H1 (cell line): ENCODE measurements at regions not wholly inside any gene's neighbourhood (a gene's known extent, or its start where the extent isn't known, plus 50 kb on each side); places are given as distances from the start of the nearest gene placed in this dataset.

Experiments used
- CTCF ChIA-PET: fragments of 300-600 bp; sonication (Branson Sonifier 250); formaldehyde crosslinking; loops from one replicate; lab custom pipeline; 2021; ENCODE audit not compliant: partially characterized antibody; lab: Charles Lee
- POLR2A ChIA-PET: fragments of 300-600 bp; sonication (Branson Sonifier 250); formaldehyde crosslinking; loops from one replicate; lab custom pipeline; 2021; ENCODE audit warnings: inconsistent platforms; ENCODE audit not compliant: partially characterized antibody; lab: Charles Lee
- DNase-seq, 2 experiments: peaks; one replicate each; pipeline versions ENCODE4 v3.0.0 to v3.0.0-alpha.2; 2010 to 2022; ENCODE audit warnings: low spot score in 2 of 2, low read depth in 1 of 2, mixed read lengths in 1 of 2
- FAIRE-seq: peaks from 2 replicates; lab custom pipeline; 2011; peaks lifted over from hg19 to GRCh38; lab: Jason Lieb, UNC
- H2AFZ ChIP-seq: 2 replicates; pipeline ENCODE4 v1.8.1; 2012; ENCODE audit warnings: low read length, inconsistent platforms
- H2AK5ac ChIP-seq: 2 replicates; pipeline ENCODE4 v1.6.1; 2013; ENCODE audit warnings: low read depth, low read length
- H2BK120ac ChIP-seq: replicated peaks from 2 replicates; pipeline ENCODE3; 2013; ENCODE audit warnings: low read depth, low read length, inconsistent platforms
- H2BK12ac ChIP-seq: 2 replicates; pipeline ENCODE4 v1.6.1; 2013; ENCODE audit warnings: low read depth, low read length
- H2BK15ac ChIP-seq: 2 replicates; pipeline ENCODE4 v1.6.1; 2013; ENCODE audit warnings: low read length
- H2BK20ac ChIP-seq: 2 replicates; pipeline ENCODE4 v1.6.1; 2013; ENCODE audit warnings: low read length
- H2BK5ac ChIP-seq: 2 replicates; pipeline ENCODE4 v1.6.1; 2013; ENCODE audit warnings: low read depth, low read length
- H3K14ac ChIP-seq: 2 replicates; pipeline ENCODE4 v1.6.1; 2013; ENCODE audit warnings: inconsistent platforms; ENCODE audit not compliant: insufficient read length
- H3K18ac ChIP-seq: 2 replicates; pipeline ENCODE4 v1.6.1; 2013; ENCODE audit warnings: low read length; ENCODE audit errors: extremely low read depth
- H3K23ac ChIP-seq: 2 replicates; pipeline ENCODE4 v1.6.1; 2013; ENCODE audit warnings: inconsistent platforms; ENCODE audit not compliant: insufficient read length
- H3K23me2 ChIP-seq: 2 replicates; pipeline ENCODE4 v1.6.1; 2013; ENCODE audit warnings: low read depth, low read length
- H3K27ac ChIP-seq: 2 replicates; pipeline ENCODE4 v1.6.1; 2011; ENCODE audit warnings: low read depth, low read length, inconsistent platforms
- H3K27me3 ChIP-seq, 4 experiments: replicated peaks in 1 of 4; 1 replicate in 1 of 4; 2 replicates in 3 of 4; pipeline versions ENCODE4 v1.6.1 to v1.8.1; 2011 to 2013; ENCODE audit warnings: low read length in 3 of 4, mild to moderate bottlenecking in 3 of 4, inconsistent platforms in 2 of 4, mixed read lengths in 2 of 4, moderate library complexity in 1 of 4; ENCODE audit not compliant: control insufficient read depth in 3 of 4, insufficient read depth in 3 of 4; ENCODE audit errors: extremely low read depth in 1 of 4
- H3K36me3 ChIP-seq, 4 experiments: 2 replicates each; pipeline versions ENCODE4 v1.6.1 to v1.8.1; 2011 to 2013; ENCODE audit warnings: mild to moderate bottlenecking in 4 of 4, low read length in 3 of 4, moderate library complexity in 2 of 4, control low read depth in 1 of 4, inconsistent platforms in 1 of 4; ENCODE audit not compliant: insufficient read depth in 4 of 4, control insufficient read depth in 2 of 4
- H3K4ac ChIP-seq: replicated peaks from 2 replicates; pipeline ENCODE3; 2013; ENCODE audit warnings: low read length, low read depth, mixed read lengths, inconsistent platforms; ENCODE audit not compliant: insufficient read length
- H3K4me1 ChIP-seq, 4 experiments: replicated peaks in 1 of 4; 1 replicate in 1 of 4; 2 replicates in 3 of 4; pipeline versions ENCODE4 v1.6.1 to v1.8.1; 2011 to 2013; ENCODE audit warnings: low read length in 3 of 4, inconsistent platforms in 2 of 4, mixed read lengths in 1 of 4; ENCODE audit not compliant: insufficient read depth in 4 of 4, control insufficient read depth in 3 of 4
- H3K4me2 ChIP-seq, 2 experiments: 2 replicates each; pipeline versions ENCODE4 v1.6.1 to v1.8.1; 2011 to 2013; ENCODE audit warnings: low read depth in 2 of 2, low read length in 2 of 2, control low read depth in 1 of 2, inconsistent platforms in 1 of 2, mild to moderate bottlenecking in 1 of 2; ENCODE audit not compliant: insufficient read depth in 1 of 2
- H3K4me3 ChIP-seq, 4 experiments: fragments of 200-600, 300-600 bp in 1 of 4; sonication (generic), shearing (Covaris generic), sonication (Bioruptor Twin) in 1 of 4; 2 replicates each; pipeline versions ENCODE4 v1.5.1 to v1.8.1; 2011 to 2016; ENCODE audit warnings: low read length in 4 of 4, low read depth in 3 of 4, control low read depth in 2 of 4, inconsistent platforms in 2 of 4, mild to moderate bottlenecking in 2 of 4, mixed read lengths in 1 of 4, moderate library complexity in 1 of 4; ENCODE audit not compliant: insufficient read depth in 2 of 4; ENCODE audit errors: extremely low read depth in 1 of 4
- H3K56ac ChIP-seq: replicated peaks from 2 replicates; pipeline ENCODE3; 2013; ENCODE audit warnings: low read depth, mild to moderate bottlenecking, mixed read lengths, low read length, inconsistent platforms; ENCODE audit not compliant: insufficient read length
- H3K79me1 ChIP-seq: 2 replicates; pipeline ENCODE4 v1.6.1; 2013; ENCODE audit warnings: low read depth, low read length, control low read depth
- H3K79me2 ChIP-seq, 2 experiments: 2 replicates each; pipeline versions ENCODE4 v1.6.1 to v1.8.1; 2012 to 2013; ENCODE audit warnings: low read length in 2 of 2, mild to moderate bottlenecking in 2 of 2, inconsistent platforms in 1 of 2; ENCODE audit not compliant: insufficient read depth in 2 of 2, control insufficient read depth in 1 of 2
- H3K9ac ChIP-seq, 4 experiments: replicated peaks in 1 of 4; 1 replicate in 1 of 4; 2 replicates in 3 of 4; pipeline versions ENCODE4 v1.6.1 to v1.8.1; 2011 to 2013; ENCODE audit warnings: low read depth in 3 of 4, low read length in 3 of 4, control low read depth in 2 of 4, mild to moderate bottlenecking in 2 of 4, moderate library complexity in 2 of 4, inconsistent platforms in 1 of 4; ENCODE audit errors: extremely low read depth in 1 of 4
- H3K9me3 ChIP-seq, 2 experiments: 2 replicates each; pipeline versions ENCODE4 v1.6.1 to v1.8.1; 2012 to 2013; ENCODE audit warnings: mild to moderate bottlenecking in 2 of 2, moderate library complexity in 2 of 2, control low read depth in 1 of 2, inconsistent platforms in 1 of 2, low read depth in 1 of 2, low read length in 1 of 2, mixed read lengths in 1 of 2; ENCODE audit not compliant: insufficient read depth in 2 of 2
- H4K20me1 ChIP-seq, 2 experiments: replicated peaks in 1 of 2; 2 replicates each; pipeline versions ENCODE3 to v1.8.1; 2011 to 2013; ENCODE audit warnings: inconsistent platforms in 2 of 2, low read length in 2 of 2, mild to moderate bottlenecking in 1 of 2; ENCODE audit not compliant: insufficient read depth in 2 of 2, control insufficient read depth in 1 of 2
- H4K5ac ChIP-seq: 2 replicates; pipeline ENCODE4 v1.6.1; 2013; ENCODE audit warnings: low read length, low read depth, mixed read lengths, inconsistent platforms; ENCODE audit not compliant: insufficient read length
- H4K8ac ChIP-seq: 2 replicates; pipeline ENCODE4 v1.8.0; 2013; ENCODE audit warnings: mild to moderate bottlenecking, moderate library complexity, low read length, inconsistent platforms; ENCODE audit not compliant: insufficient read depth; ENCODE audit errors: extremely low read depth
- H4K91ac ChIP-seq: replicated peaks from 2 replicates; pipeline ENCODE3; 2013; ENCODE audit warnings: low read length, mixed read lengths, inconsistent platforms; ENCODE audit not compliant: insufficient read length
- BACH1 ChIP-seq: IDR thresholded peaks from 2 replicates; pipeline ENCODE4 v1.6.1; 2012; ENCODE audit warnings: low read length, improper control_type of control experiment
- BCL11A ChIP-seq, 2 experiments: IDR thresholded peaks; one replicate each; pipeline ENCODE4 v1.6.1; 2011; ENCODE audit warnings: low read depth in 2 of 2, low read length in 2 of 2, mild to moderate bottlenecking in 2 of 2
- CBX8 ChIP-seq: fragments of 300-800, 300-1000 bp; sonication (generic); IDR thresholded peaks from 2 replicates; pipeline ENCODE4 v1.7.1; 2016; ENCODE audit warnings: low read depth, low read length, borderline replicate concordance
- CHD1 ChIP-seq: IDR thresholded peaks from 2 replicates; pipeline ENCODE4 v1.6.1; 2012; ENCODE audit warnings: low read depth, low read length, improper control_type of control experiment
- CREB1 ChIP-seq: IDR thresholded peaks from 2 replicates; pipeline ENCODE4 v1.6.1; 2012; ENCODE audit warnings: inconsistent platforms
- GABPA ChIP-seq: IDR thresholded peaks from 2 replicates; pipeline ENCODE4 v1.6.1; 2011; ENCODE audit warnings: mild to moderate bottlenecking, low read length, moderate library complexity, borderline replicate concordance; ENCODE audit not compliant: insufficient read depth
- JUN ChIP-seq: IDR thresholded peaks from 2 replicates; pipeline ENCODE4 v1.6.1; 2011; ENCODE audit warnings: low read depth, mild to moderate bottlenecking, improper control_type of control experiment, low read length
- KDM4A ChIP-seq: IDR thresholded peaks from one replicate; pipeline ENCODE4 v1.7.1; 2012; ENCODE audit warnings: low read depth, mild to moderate bottlenecking, moderate library complexity, low read length, inconsistent platforms; ENCODE audit not compliant: severe bottlenecking
- KDM5A ChIP-seq: fragments of 200-600 bp; IDR thresholded peaks from 2 replicates; pipeline ENCODE4 v1.7.1; 2012; ENCODE audit warnings: mild to moderate bottlenecking, low read length, inconsistent platforms, mixed read lengths
- MAFK ChIP-seq: IDR thresholded peaks from 2 replicates; pipeline ENCODE4 v1.6.1; 2012; ENCODE audit warnings: low read depth, mild to moderate bottlenecking, improper control_type of control experiment, low read length
- MAX ChIP-seq: IDR thresholded peaks from 2 replicates; pipeline ENCODE4 v1.6.1; 2012; ENCODE audit warnings: inconsistent platforms
- PHF8 ChIP-seq: fragments of 200-600 bp; sonication (generic); conservative IDR thresholded peaks from 2 replicates; pipeline ENCODE4 v1.7.1; 2012; ENCODE audit warnings: low read depth, mild to moderate bottlenecking, inconsistent platforms, low read length, moderate library complexity
- SIN3A ChIP-seq, 2 experiments: IDR thresholded peaks in 1 of 2; conservative IDR thresholded peaks in 1 of 2; 2 replicates each; pipeline ENCODE4 v1.6.1; 2011 to 2012; ENCODE audit warnings: low read length in 2 of 2, improper control_type of control experiment in 1 of 2, low read depth in 1 of 2, mild to moderate bottlenecking in 1 of 2
- SIRT6 ChIP-seq: IDR thresholded peaks from one replicate; pipeline ENCODE4 v1.7.1; 2012; ENCODE audit warnings: low read length, inconsistent platforms
- SRF ChIP-seq: IDR thresholded peaks from 2 replicates; pipeline ENCODE4 v1.6.1; 2011; ENCODE audit warnings: mild to moderate bottlenecking, low read depth, low read length, moderate library complexity
- ZNF274 ChIP-seq: IDR thresholded peaks from 2 replicates; pipeline ENCODE4 v1.7.0; 2012; ENCODE audit warnings: low read length, borderline replicate concordance; ENCODE audit errors: extremely low read depth
- WGBS, 2 experiments: shearing (Covaris generic) in 1 of 2; methylation state at CpG; one replicate each; pipeline versions ENCODE4 v1.1.6 to v1.1.7; 2013 to 2015; ENCODE audit warnings: low lambda C conversion rate in 2 of 2, mixed read lengths in 2 of 2, inconsistent platforms in 1 of 2, low coverage in 1 of 2, missing lambda C conversion rate in 1 of 2; ENCODE audit not compliant: insufficient replicate concordance in 2 of 2, insufficient coverage in 1 of 2, insufficient read length in 1 of 2; ENCODE audit errors: extremely low coverage in 1 of 2, missing lambda C conversion rate in 1 of 2; 5-methylcytosine and 5-hydroxymethylcytosine counted together

GRCh38 chr3:110666495-110666894, 405.1 kb upstream of the NECTIN3 start:
- DNase-seq (no peak), FAIRE-seq (no peak)
- Histone ChIP-seq H3K4ac (no peak overlapping the region), H2BK5ac (no peak overlapping the region), H3K23me2 (no peaks in the 10 kb centered on the region), H4K5ac (no peak overlapping the region), H3K23ac (no peak overlapping the region), H2AFZ (0 out of 2 replicates have a peak overlapping the region, but pooled peaks have one; percentile 32), H3K18ac (no peak overlapping the region), H3K4me2 (no peak overlapping the region), H3K79me1 (no peaks in the 10 kb centered on the region), H3K9ac (no peak overlapping the region), H2BK15ac (no peak overlapping the region), H3K4me1 (no peaks in the 10 kb centered on the region), H3K14ac (no peak overlapping the region), H3K9me3 (peaks cover 20 to 29% of the 10 kb centered on the region in 2 experiments), H3K27ac (no peak overlapping the region), H3K36me3 (no peaks in the 10 kb centered on the region; a peak in 1 of 8 replicates), H4K20me1 (no peaks in the 10 kb centered on the region), H2BK20ac (no peak overlapping the region), H3K56ac (no peak overlapping the region), H4K8ac (no peak overlapping the region), H3K79me2 (no peaks in the 10 kb centered on the region), H4K91ac (no peak overlapping the region), H2BK12ac (no peak overlapping the region), H2BK120ac (no peak overlapping the region), H2AK5ac (no peak overlapping the region), H3K27me3 (no peaks in the 10 kb centered on the region), H3K4me3 (no peak overlapping the region)
- POLR2A ChIA-PET = no interaction called here
- TF ChIP-seq BACH1 = no peak
- TF ChIP-seq JUN = no peak
- TF ChIP-seq CREB1 = no peak
- no peak for TF ChIP-seq CHD1
- no peak for TF ChIP-seq KDM4A
- TF ChIP-seq BCL11A (IDR thresholded peaks at IDR 0.05; ENCODE audit: low read depth in 2 of 2, low read length in 2 of 2) = no peak
- no peak for TF ChIP-seq CBX8
- TF ChIP-seq SIRT6 = no peak
- TF ChIP-seq MAX = no peak
- no peak for TF ChIP-seq SRF
- no peak for TF ChIP-seq MAFK
- no peak for TF ChIP-seq PHF8
- no peak for TF ChIP-seq SIN3A (conservative IDR thresholded peaks at IDR 0.05 in 1 of 2, IDR thresholded peaks at IDR 0.05 in 1 of 2; ENCODE audit: low read depth in 1 of 2, low read length in 2 of 2)
- TF ChIP-seq ZNF274 = no peak
- no peak for TF ChIP-seq KDM5A
- no peak for TF ChIP-seq GABPA
- CTCF ChIA-PET = interaction anchor here (0.9 kb wide), 1 partner anchor 18 kb away, joined by 3 read pairs; no protein-coding TSS in a partner anchor
- 95% methylated on average over 2 of the region's 2 CpGs; no CpG with 5 or more reads in 1 of the 2 experiments for WGBS, 2 experiments
